ENCODE measurements at regions not wholly inside any gene's neighbourhood (a gene's known extent, or its start where the extent isn't known, plus 50 kb on each side); places are given as distances from the start of the nearest gene placed in this dataset.
A peak's percentile ranks its signal among the peaks of the same experiment; 100 is the strongest.

- no peak overlapping the region for H3K27ac Mint-ChIP-seq
- no peak for TF ChIP-seq CTCF (IDR thresholded peaks at IDR 0.05)
- H3K4me3 Mint-ChIP-seq: no peak overlapping the region
- DNase-seq: no peak
- H3K9me3 Mint-ChIP-seq: peaks cover 41% of the 10 kb centered on the region
- H3K36me3 Mint-ChIP-seq (ENCODE audit: low read depth): peaks cover 6% of the 10 kb centered on the region
- no peaks in the 10 kb centered on the region for H3K4me1 Mint-ChIP-seq
- no peaks in the 10 kb centered on the region for H3K27me3 Mint-ChIP-seq (ENCODE audit: low read depth, poor library complexity)
Observed at GRCh38 chr5:51944500-51945125, 561.4 kb downstream of the ISL1 start.

- Mint-ChIP-seq H3K27ac (no peak overlapping the region), H3K4me3 (no peak overlapping the region), H3K36me3 (ENCODE audit: low read depth) (no peaks in the 10 kb centered on the region), H3K27me3 (ENCODE audit: low read depth, poor library complexity) (peaks cover 4% of the 10 kb centered on the region), H3K9me3 (peaks cover 16% of the 10 kb centered on the region), H3K4me1 (no peaks in the 10 kb centered on the region)
- no peak for TF ChIP-seq CTCF (IDR thresholded peaks at IDR 0.05)
- DNase-seq: no peak
Observed at GRCh38 chr5:51958473-51958872, 575.2 kb downstream of the ISL1 start.

- peaks cover 4% of the 10 kb centered on the region for H3K9me3 Mint-ChIP-seq
- H3K27ac Mint-ChIP-seq: no peak overlapping the region
- no peaks in the 10 kb centered on the region for H3K4me1 Mint-ChIP-seq
- TF ChIP-seq CTCF (IDR thresholded peaks at IDR 0.05): peak; percentile 32
- no peak for DNase-seq
- no peaks in the 10 kb centered on the region for H3K36me3 Mint-ChIP-seq (ENCODE audit: low read depth)
- no peak overlapping the region for H3K4me3 Mint-ChIP-seq
- H3K27me3 Mint-ChIP-seq (ENCODE audit: low read depth, poor library complexity): no peaks in the 10 kb centered on the region
Observed at GRCh38 chr5:51960617-51961121, 577.4 kb downstream of the ISL1 start.

GRCh38 chr5:51961154-51961562, 577.9 kb downstream of the ISL1 start:
- DNase-seq: no peak
- Mint-ChIP-seq H3K9me3 (no peaks in the 10 kb centered on the region), H3K27ac (no peak overlapping the region), H3K4me3 (no peak overlapping the region), H3K36me3 (ENCODE audit: low read depth) (no peaks in the 10 kb centered on the region), H3K4me1 (no peaks in the 10 kb centered on the region), H3K27me3 (ENCODE audit: low read depth, poor library complexity) (no peaks in the 10 kb centered on the region)
- no peak for TF ChIP-seq CTCF (IDR thresholded peaks at IDR 0.05)

GRCh38 chr5:51968756-51969155, 585.5 kb downstream of the ISL1 start:
- no peaks in the 10 kb centered on the region for H3K4me1 Mint-ChIP-seq
- TF ChIP-seq CTCF (IDR thresholded peaks at IDR 0.05): no peak
- DNase-seq: no peak
- no peak overlapping the region for H3K4me3 Mint-ChIP-seq
- H3K27ac Mint-ChIP-seq: no peak overlapping the region
- H3K27me3 Mint-ChIP-seq (ENCODE audit: low read depth, poor library complexity): no peaks in the 10 kb centered on the region
- H3K9me3 Mint-ChIP-seq: no peaks in the 10 kb centered on the region
- H3K36me3 Mint-ChIP-seq (ENCODE audit: low read depth): no peaks in the 10 kb centered on the region

- no peaks in the 10 kb centered on the region for H3K27me3 Mint-ChIP-seq (ENCODE audit: low read depth, poor library complexity)
- no peaks in the 10 kb centered on the region for H3K4me1 Mint-ChIP-seq
- H3K36me3 Mint-ChIP-seq (ENCODE audit: low read depth): no peaks in the 10 kb centered on the region
- H3K4me3 Mint-ChIP-seq: no peak overlapping the region
- no peak for TF ChIP-seq CTCF (IDR thresholded peaks at IDR 0.05)
- H3K27ac Mint-ChIP-seq: no peak overlapping the region
- H3K9me3 Mint-ChIP-seq: no peaks in the 10 kb centered on the region
- no peak for DNase-seq
Observed at GRCh38 chr5:51974834-51975233, 591.6 kb downstream of the ISL1 start.

Data from nephron progenitor cell (in vitro differentiated cells).